NCI-H146 (cell line): ENCODE measurements at regions not wholly inside any gene's neighbourhood (a gene's known extent, or its start where the extent isn't known, plus 50 kb on each side); places are given as distances from the start of the nearest gene placed in this dataset.

Source experiments
- DNase-seq: peaks from one replicate; lab custom pipeline; 2025; lab: John Stamatoyannopoulos, UW

GRCh38 chr10:131691481-131692090 is 209.2 kb upstream of the PPP2R2D start:
- no peak for DNase-seq

GRCh38 chr10:131692176-131692575 is 208.6 kb upstream of the PPP2R2D start:
- no peak for DNase-seq

GRCh38 chr10:131692686-131693334 is 208.0 kb upstream of the PPP2R2D start:
- no peak for DNase-seq

GRCh38 chr10:131693766-131694165 is 207.0 kb upstream of the PPP2R2D start:
- DNase-seq = no peak

- peak; percentile 8 for DNase-seq
Measured at GRCh38 chr10:131694168-131694780, 206.5 kb upstream of the PPP2R2D start.

GRCh38 chr10:131694781-131695495 is 205.9 kb upstream of the PPP2R2D start:
- DNase-seq = no peak

- DNase-seq = no peak
Measured at GRCh38 chr10:131695496-131696165, 205.2 kb upstream of the PPP2R2D start.

GRCh38 chr10:131697476-131698128 is 203.2 kb upstream of the PPP2R2D start:
- DNase-seq = no peak

GRCh38 chr10:131698232-131698631 is 202.6 kb upstream of the PPP2R2D start:
- DNase-seq = no peak

- DNase-seq = no peak
Measured at GRCh38 chr10:131698986-131699385, 201.8 kb upstream of the PPP2R2D start.

GRCh38 chr10:131700032-131700431 is 200.8 kb upstream of the PPP2R2D start:
- DNase-seq = no peak

- no peak for DNase-seq
Measured at GRCh38 chr10:131700506-131700905, 200.3 kb upstream of the PPP2R2D start.

- DNase-seq = no peak
Measured at GRCh38 chr10:131701131-131701947, 199.5 kb upstream of the PPP2R2D start.

GRCh38 chr10:131702531-131703356 is 198.1 kb upstream of the PPP2R2D start:
- DNase-seq = no peak

GRCh38 chr10:131703541-131703940 is 197.3 kb upstream of the PPP2R2D start:
- DNase-seq = no peak

GRCh38 chr10:131703941-131704340 is 196.9 kb upstream of the PPP2R2D start:
- DNase-seq = no peak

- no peak for DNase-seq
Measured at GRCh38 chr10:131706476-131706875, 194.3 kb upstream of the PPP2R2D start.

GRCh38 chr10:131706952-131707351 is 193.9 kb upstream of the PPP2R2D start:
- DNase-seq = no peak

GRCh38 chr10:131708225-131708880 is 192.5 kb upstream of the PPP2R2D start:
- DNase-seq = no peak
